Mucosa of descending colon (tissue), 3 donors: ENCODE measurements at regions not wholly inside any gene's neighbourhood (a gene's known extent, or its start where the extent isn't known, plus 50 kb on each side); places are given as distances from the start of the nearest gene placed in this dataset.

Experiments used
- ATAC-seq: fragments of 200-7000 bp; cut with Tn5 transposase; one replicate; pipeline ENCODE4 v1.9.1; 2020; ENCODE audit warnings: mild to moderate bottlenecking, moderate library complexity
- DNase-seq, 3 donors: peaks; one replicate each; pipeline ENCODE4 v3.0.0-alpha.2; 2020
- H3K36me3 ChIP-seq: fragments of 200-600 bp; one replicate; pipeline ENCODE4 v1.8.0; 2021; ENCODE audit warnings: low read depth, mild to moderate bottlenecking
- H3K4me1 ChIP-seq: fragments of 200-600 bp; one replicate; pipeline ENCODE4 v1.8.0; 2021; ENCODE audit warnings: low read depth, mild to moderate bottlenecking
- H3K4me3 ChIP-seq: fragments of 200-600 bp; one replicate; pipeline ENCODE4 v1.8.0; 2021; ENCODE audit warnings: mild to moderate bottlenecking
- H3K9me3 ChIP-seq: fragments of 200-600 bp; one replicate; pipeline ENCODE4 v1.8.0; 2021; ENCODE audit warnings: mild to moderate bottlenecking
- intact Hi-C, 2 donors: fragments of 100-400 bp; cut with DNase I in 1 of 2; cut with micrococcal nuclease in 1 of 2; formaldehyde crosslinking; loops; one replicate each; pipeline versions ENCODE4 v1.11.0 to v1.11.1; 2022; cut with DNase I, micrococcal nuclease
- TF ChIP-seq, protein P1 (sequence below): fragments of 200-600 bp; IDR thresholded peaks from one replicate; pipeline ENCODE4 v1.8.0; 2022; ENCODE audit warnings: antibody characterized with exemption, mild to moderate bottlenecking
- donor health status: DM: no; HTN: no; CAD: no; lungs with moderate emphysema.
- donor health status: DM: no; HTN: no; CAD: no.
- donor health status: DM: no; HTN: yes; CAD: no.

DNA sequence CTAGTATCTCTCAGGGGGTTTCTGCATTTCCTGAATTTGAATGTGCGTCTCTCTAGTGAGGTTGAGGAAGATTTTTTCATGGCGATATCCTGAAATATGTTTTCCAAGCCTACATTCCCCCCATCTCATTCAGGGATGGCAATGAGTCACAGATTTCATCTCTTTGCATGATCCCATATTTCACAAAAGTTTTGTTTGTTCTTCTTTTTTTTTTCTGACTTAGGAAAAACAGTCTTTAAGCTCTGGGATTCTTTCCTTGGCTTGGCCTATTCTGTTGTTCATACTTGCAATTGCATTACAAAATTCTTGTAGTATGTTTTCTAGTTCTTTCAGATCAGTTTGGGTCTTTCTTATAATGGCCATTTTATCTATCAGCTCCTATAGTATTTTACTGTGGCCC, 136.5 kb downstream of the DSEL start:
- intact Hi-C loops: no loop called here
- TF ChIP-seq, protein P1, sequence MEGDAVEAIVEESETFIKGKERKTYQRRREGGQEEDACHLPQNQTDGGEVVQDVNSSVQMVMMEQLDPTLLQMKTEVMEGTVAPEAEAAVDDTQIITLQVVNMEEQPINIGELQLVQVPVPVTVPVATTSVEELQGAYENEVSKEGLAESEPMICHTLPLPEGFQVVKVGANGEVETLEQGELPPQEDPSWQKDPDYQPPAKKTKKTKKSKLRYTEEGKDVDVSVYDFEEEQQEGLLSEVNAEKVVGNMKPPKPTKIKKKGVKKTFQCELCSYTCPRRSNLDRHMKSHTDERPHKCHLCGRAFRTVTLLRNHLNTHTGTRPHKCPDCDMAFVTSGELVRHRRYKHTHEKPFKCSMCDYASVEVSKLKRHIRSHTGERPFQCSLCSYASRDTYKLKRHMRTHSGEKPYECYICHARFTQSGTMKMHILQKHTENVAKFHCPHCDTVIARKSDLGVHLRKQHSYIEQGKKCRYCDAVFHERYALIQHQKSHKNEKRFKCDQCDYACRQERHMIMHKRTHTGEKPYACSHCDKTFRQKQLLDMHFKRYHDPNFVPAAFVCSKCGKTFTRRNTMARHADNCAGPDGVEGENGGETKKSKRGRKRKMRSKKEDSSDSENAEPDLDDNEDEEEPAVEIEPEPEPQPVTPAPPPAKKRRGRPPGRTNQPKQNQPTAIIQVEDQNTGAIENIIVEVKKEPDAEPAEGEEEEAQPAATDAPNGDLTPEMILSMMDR: no peak
- Histone ChIP-seq H3K4me1 (no peaks in the 10 kb centered on the region), H3K4me3 (no peak overlapping the region), H3K9me3 (no peaks in the 10 kb centered on the region), H3K36me3 (no peaks in the 10 kb centered on the region)
- DNase-seq: no peak
- ATAC-seq: no peak

DNA sequence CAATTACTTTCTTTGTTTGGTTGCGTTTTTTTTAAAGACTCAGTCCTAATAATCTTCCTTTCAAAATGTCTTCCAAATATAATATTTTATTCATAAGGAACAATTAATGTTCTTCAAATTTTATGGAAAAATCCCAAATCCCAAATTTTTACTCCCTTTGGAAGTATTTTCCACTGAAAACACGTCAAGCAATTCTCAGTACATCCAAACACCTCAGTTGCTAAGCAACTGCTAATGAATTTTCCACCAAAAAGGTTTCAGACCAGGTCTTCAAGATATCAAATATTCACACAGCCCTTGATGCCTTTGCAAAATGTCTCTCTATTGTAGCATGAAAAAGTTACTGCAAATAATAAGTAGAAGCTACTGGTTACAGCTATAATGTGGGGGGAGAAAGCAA, 140.1 kb downstream of the DSEL start:
- intact Hi-C loops: no loop called here
- ATAC-seq: no peak
- TF ChIP-seq, protein P1: no peak
- no peak overlapping the region for H3K4me3 ChIP-seq
- no peaks in the 10 kb centered on the region for H3K36me3 ChIP-seq
- H3K9me3 ChIP-seq: no peaks in the 10 kb centered on the region
- no peaks in the 10 kb centered on the region for H3K4me1 ChIP-seq
- DNase-seq: no peak

DNA sequence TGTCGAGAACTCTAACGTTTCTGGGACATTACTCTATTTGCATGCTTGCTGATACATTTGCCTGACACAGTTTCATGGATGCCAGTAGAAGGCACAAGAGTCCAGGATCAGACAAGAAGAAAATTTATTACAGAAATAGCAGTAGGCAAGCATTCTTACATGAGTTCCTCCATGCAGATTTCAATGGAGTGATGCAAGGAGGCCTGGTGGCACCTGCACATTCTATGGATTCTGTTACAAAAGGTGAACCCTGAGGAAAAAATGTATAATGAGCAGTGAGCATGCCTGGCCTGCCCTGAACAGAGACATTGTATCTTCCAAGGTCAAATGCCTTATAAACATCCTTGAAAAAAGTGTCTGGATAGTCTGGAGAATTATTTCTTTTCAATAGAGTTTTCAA, 142.9 kb downstream of the DSEL start:
- no peak overlapping the region for H3K4me3 ChIP-seq
- no peaks in the 10 kb centered on the region for H3K9me3 ChIP-seq
- no peak for ATAC-seq
- intact Hi-C loops: no loop called here
- TF ChIP-seq, protein P1: no peak
- no peak for DNase-seq
- H3K36me3 ChIP-seq: no peaks in the 10 kb centered on the region
- H3K4me1 ChIP-seq: no peaks in the 10 kb centered on the region

- Histone ChIP-seq H3K4me1 (no peaks in the 10 kb centered on the region), H3K9me3 (no peaks in the 10 kb centered on the region), H3K4me3 (no peak overlapping the region), H3K36me3 (no peaks in the 10 kb centered on the region)
- TF ChIP-seq, protein P1: no peak
- intact Hi-C loops: no loop called here
- ATAC-seq (no peak), DNase-seq (no peak)
Measured at GRCh38 chr18:67367540-67367939, 149.0 kb downstream of the DSEL start.

GRCh38 chr18:67363694-67364093, 152.8 kb downstream of the DSEL start:
- DNase-seq: no peak
- TF ChIP-seq, protein P1: no peak
- Histone ChIP-seq H3K4me3 (no peak overlapping the region), H3K9me3 (no peaks in the 10 kb centered on the region), H3K36me3 (no peaks in the 10 kb centered on the region), H3K4me1 (no peaks in the 10 kb centered on the region)
- ATAC-seq: no peak
- intact Hi-C loops: no loop called here

DNA sequence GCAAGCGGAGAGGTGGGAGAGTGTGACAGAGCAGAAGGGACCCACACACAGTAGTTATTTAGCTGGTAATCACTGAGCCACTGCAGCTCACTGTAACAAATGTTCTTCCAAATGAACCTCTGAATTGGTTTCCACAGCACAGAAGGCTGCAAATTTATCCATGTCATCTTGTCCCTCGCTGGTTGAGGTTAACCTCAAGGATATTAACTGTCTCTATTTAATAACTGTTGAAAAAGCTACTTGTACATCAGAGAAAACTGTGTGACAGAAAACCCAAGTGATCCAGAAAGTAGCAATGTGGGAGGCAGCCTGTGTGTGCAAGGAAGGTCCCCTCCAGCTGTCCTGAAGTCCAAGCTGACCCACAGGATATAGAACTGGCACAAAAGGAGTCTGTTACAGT, 153.6 kb downstream of the DSEL start:
- ATAC-seq (no peak), DNase-seq (no peak)
- TF ChIP-seq, protein P1: no peak
- H3K9me3 ChIP-seq: no peaks in the 10 kb centered on the region
- no peaks in the 10 kb centered on the region for H3K36me3 ChIP-seq
- H3K4me1 ChIP-seq: no peaks in the 10 kb centered on the region
- intact Hi-C loops: no loop called here
- H3K4me3 ChIP-seq: no peak overlapping the region
